Peyer's patch (tissue), 4 donors: ENCODE measurements at regions not wholly inside any gene's neighbourhood (a gene's known extent, or its start where the extent isn't known, plus 50 kb on each side); places are given as distances from the start of the nearest gene placed in this dataset.

Source experiments
- DNase-seq, 3 donors: peaks; one replicate each; pipeline ENCODE4 v3.0.0-alpha.2; 2017 to 2019
- H3K27ac ChIP-seq, 4 donors: fragments of 200-600 bp; sonication (generic); one replicate each; pipeline ENCODE4 v1.5.1; 2016 to 2019
- H3K27me3 ChIP-seq, 2 donors: fragments of 200-600 bp; sonication (generic); one replicate each; pipeline ENCODE4 v1.5.1; 2019
- H3K36me3 ChIP-seq, 3 donors: fragments of 200-600 bp; sonication (generic); one replicate each; pipeline ENCODE4 v1.5.1; 2016 to 2019
- H3K4me1 ChIP-seq, 4 donors: fragments of 200-600 bp; sonication (generic); one replicate each; pipeline ENCODE4 v1.5.1; 2016 to 2019
- H3K4me3 ChIP-seq, 4 donors: fragments of 200-600 bp; sonication (generic); 1 replicate in 3 of 4; 2 replicates in 1 of 4; pipeline ENCODE4 v1.5.1; 2016 to 2019; ENCODE audit warnings: mild to moderate bottlenecking in 1 of 4
- H3K9me3 ChIP-seq, 4 donors: fragments of 200-600 bp; sonication (generic); one replicate each; pipeline ENCODE4 v1.5.1; 2016 to 2019; ENCODE audit warnings: mild to moderate bottlenecking in 1 of 4
- CTCF ChIP-seq, 6 experiments: fragments of 450-650 bp in 4 of 6; fragments of 200-600 bp in 2 of 6; sonication (generic) in 1 of 6; IDR thresholded peaks; one replicate each; pipeline ENCODE4 v1.5.1; 2017 to 2019; ENCODE audit warnings: antibody characterized with exemption in 6 of 6, mild to moderate bottlenecking in 3 of 6, moderate library complexity in 1 of 6
- POLR2A ChIP-seq, 2 donors: fragments of 450-650 bp; IDR thresholded peaks; one replicate each; pipeline ENCODE4 v1.5.1; 2017; ENCODE audit warnings: antibody characterized with exemption in 2 of 2, mild to moderate bottlenecking in 2 of 2, moderate library complexity in 2 of 2

- TF ChIP-seq POLR2A (IDR thresholded peaks at IDR 0.05) (no peak), CTCF (IDR thresholded peaks at IDR 0.05) (no peak)
- Histone ChIP-seq H3K27ac (no peak overlapping the region), H3K27me3 (no peaks in the 10 kb centered on the region), H3K4me1 (no peaks in the 10 kb centered on the region), H3K36me3 (no peaks in the 10 kb centered on the region), H3K4me3 (no peak overlapping the region), H3K9me3 (no peaks in the 10 kb centered on the region)
- DNase-seq, result no peak
Observed at GRCh38 chr1:91073299-91073698, 51.5 kb upstream of the ZNF644 start.

GRCh38 chr1:91071838-91072237 is 50.0 kb upstream of the ZNF644 start:
- Histone ChIP-seq H3K27ac (no peak overlapping the region), H3K9me3 (no peaks in the 10 kb centered on the region), H3K27me3 (no peaks in the 10 kb centered on the region), H3K4me1 (no peaks in the 10 kb centered on the region), H3K36me3 (no peaks in the 10 kb centered on the region), H3K4me3 (no peak overlapping the region)
- TF ChIP-seq POLR2A (IDR thresholded peaks at IDR 0.05) (no peak), CTCF (IDR thresholded peaks at IDR 0.05) (no peak)
- no peak for DNase-seq
